Trophoblast cell (in vitro differentiated cells and primary cell): ENCODE measurements at regions not wholly inside any gene's neighbourhood (a gene's known extent, or its start where the extent isn't known, plus 50 kb on each side); places are given as distances from the start of the nearest gene placed in this dataset.

ENCODE experiments used
- DNase-seq, 2 donors: peaks; one replicate each; pipeline ENCODE4 v3.0.0-alpha.2; 2016
- H2AFZ ChIP-seq: 2 replicates; pipeline ENCODE4 v1.6.1; 2013; ENCODE audit warnings: low read length, moderate library complexity, mild to moderate bottlenecking; ENCODE audit not compliant: insufficient read depth, poor library complexity
- H2AK5ac ChIP-seq: 2 replicates; pipeline ENCODE4 v1.6.1; 2013; ENCODE audit warnings: mild to moderate bottlenecking, low read length
- H2BK120ac ChIP-seq: 2 replicates; pipeline ENCODE4 v1.6.1; 2013; ENCODE audit warnings: low read length, mild to moderate bottlenecking, moderate library complexity; ENCODE audit not compliant: insufficient read depth, poor library complexity
- H2BK12ac ChIP-seq: 2 replicates; pipeline ENCODE4 v1.6.1; 2013; ENCODE audit warnings: mild to moderate bottlenecking, low read length, moderate library complexity
- H2BK5ac ChIP-seq: 2 replicates; pipeline ENCODE4 v1.6.1; 2013; ENCODE audit warnings: low read length, low read depth, moderate library complexity, mild to moderate bottlenecking; ENCODE audit not compliant: poor library complexity
- H3K14ac ChIP-seq: 2 replicates; pipeline ENCODE4 v1.6.1; 2013; ENCODE audit warnings: mild to moderate bottlenecking, low read length
- H3K18ac ChIP-seq: 2 replicates; pipeline ENCODE4 v1.6.1; 2013; ENCODE audit warnings: mild to moderate bottlenecking, low read length
- H3K23ac ChIP-seq: 2 replicates; pipeline ENCODE4 v1.6.1; 2013; ENCODE audit warnings: low read length
- H3K27ac ChIP-seq: 2 replicates; pipeline ENCODE4 v1.5.1; 2013; ENCODE audit warnings: low read depth, mild to moderate bottlenecking, inconsistent platforms, low read length, moderate library complexity
- H3K27me3 ChIP-seq: 2 replicates; pipeline ENCODE4 v1.6.1; 2013; ENCODE audit warnings: inconsistent platforms, mild to moderate bottlenecking, low read length, moderate library complexity; ENCODE audit not compliant: insufficient read depth
- H3K36me3 ChIP-seq, 2 experiments: 1 replicate in 1 of 2; 2 replicates in 1 of 2; pipeline ENCODE4 v1.6.1; 2013; ENCODE audit warnings: low read length in 2 of 2, mild to moderate bottlenecking in 2 of 2, moderate library complexity in 1 of 2; ENCODE audit not compliant: insufficient read depth in 2 of 2, control insufficient read depth in 1 of 2
- H3K4ac ChIP-seq: 2 replicates; pipeline ENCODE4 v1.6.1; 2013; ENCODE audit warnings: low read depth, mild to moderate bottlenecking, low read length, moderate library complexity
- H3K4me1 ChIP-seq, 2 experiments: 1 replicate in 1 of 2; 2 replicates in 1 of 2; pipeline ENCODE4 v1.6.1; 2013; ENCODE audit warnings: low read length in 2 of 2, mild to moderate bottlenecking in 2 of 2, moderate library complexity in 1 of 2; ENCODE audit not compliant: insufficient read depth in 2 of 2, control insufficient read depth in 1 of 2
- H3K4me2 ChIP-seq: 2 replicates; pipeline ENCODE4 v1.6.1; 2013; ENCODE audit warnings: inconsistent platforms, mild to moderate bottlenecking, low read length, moderate library complexity
- H3K4me3 ChIP-seq: 2 replicates; pipeline ENCODE4 v1.5.1; 2013; ENCODE audit warnings: mild to moderate bottlenecking, low read depth, low read length, inconsistent platforms
- H3K79me1 ChIP-seq: one replicate; pipeline ENCODE4 v1.6.1; 2013; ENCODE audit warnings: low read length
- H3K79me2 ChIP-seq: 2 replicates; pipeline ENCODE4 v1.6.1; 2013; ENCODE audit warnings: low read length, mild to moderate bottlenecking; ENCODE audit not compliant: control insufficient read depth, insufficient read depth, poor library complexity
- H3K9ac ChIP-seq: 2 replicates; pipeline ENCODE4 v1.6.1; 2013; ENCODE audit warnings: mild to moderate bottlenecking, low read length
- H3K9me3 ChIP-seq: 2 replicates; pipeline ENCODE4 v1.6.1; 2013; ENCODE audit warnings: low read depth, mild to moderate bottlenecking, control low read depth, inconsistent platforms, low read length; ENCODE audit not compliant: insufficient read depth
- H4K12ac ChIP-seq: 2 replicates; pipeline ENCODE4 v1.6.1; 2013; ENCODE audit warnings: low read depth, mild to moderate bottlenecking, low read length, moderate library complexity
- H4K8ac ChIP-seq: 2 replicates; pipeline ENCODE4 v1.6.1; 2013; ENCODE audit warnings: low read depth, mild to moderate bottlenecking, low read length, moderate library complexity
- H4K91ac ChIP-seq: one replicate; pipeline ENCODE4 v1.6.1; 2013; ENCODE audit warnings: low read depth, mild to moderate bottlenecking, low read length, moderate library complexity
- WGBS: extraction: QIAGEN DNeasy Blood & Tissue Kit; methylation state at CpG from one replicate; pipeline ENCODE4 v1.1.7; 2013; ENCODE audit warnings: missing lambda C conversion rate; ENCODE audit not compliant: insufficient read length, insufficient coverage; ENCODE audit errors: extremely low coverage; 5-methylcytosine and 5-hydroxymethylcytosine counted together

DNA sequence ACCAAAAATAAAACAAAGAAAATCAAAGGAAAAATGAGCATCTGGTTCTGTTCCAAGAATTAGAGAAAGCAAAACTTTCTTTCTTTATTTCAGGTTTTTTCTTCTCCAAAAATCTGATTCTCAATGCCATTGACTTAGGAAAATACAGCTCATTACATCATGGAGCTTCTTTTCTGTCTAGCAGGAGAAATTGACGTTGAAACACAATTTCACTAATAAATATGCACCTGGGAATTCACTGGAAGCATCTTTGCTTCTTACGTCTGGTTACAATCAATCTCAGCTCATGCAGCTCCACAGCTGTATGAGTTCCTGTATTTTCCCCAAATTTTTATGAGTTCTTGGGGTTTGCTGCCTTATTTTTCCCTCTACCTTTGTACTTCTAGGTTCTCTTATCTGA lies 1568.6 kb upstream of the GOT2 start:
- H2BK12ac ChIP-seq: no peak overlapping the region
- H4K8ac ChIP-seq: no peak overlapping the region
- H3K27ac ChIP-seq: no peak overlapping the region
- H3K23ac ChIP-seq: no peak overlapping the region
- H2BK5ac ChIP-seq: no peak overlapping the region
- H3K9me3 ChIP-seq: no peaks in the 10 kb centered on the region
- no peaks in the 10 kb centered on the region for H3K36me3 ChIP-seq
- H3K4me1 ChIP-seq: no peaks in the 10 kb centered on the region
- no peaks in the 10 kb centered on the region for H3K27me3 ChIP-seq
- no peak overlapping the region for H3K4ac ChIP-seq
- DNase-seq: no peak
- H4K12ac ChIP-seq: no peak overlapping the region
- H3K4me2 ChIP-seq: no peak overlapping the region
- H3K9ac ChIP-seq: no peak overlapping the region
- no peak overlapping the region for H4K91ac ChIP-seq
- H3K79me1 ChIP-seq: no peaks in the 10 kb centered on the region
- no CpG with 5 or more reads among the region's 2 CpGs for WGBS
- H3K14ac ChIP-seq: no peak overlapping the region
- no peak overlapping the region for H2AFZ ChIP-seq
- no peak overlapping the region for H3K18ac ChIP-seq
- H3K4me3 ChIP-seq: no peak overlapping the region
- no peak overlapping the region for H2BK120ac ChIP-seq
- H2AK5ac ChIP-seq: no peak overlapping the region
- H3K79me2 ChIP-seq: no peaks in the 10 kb centered on the region

DNA sequence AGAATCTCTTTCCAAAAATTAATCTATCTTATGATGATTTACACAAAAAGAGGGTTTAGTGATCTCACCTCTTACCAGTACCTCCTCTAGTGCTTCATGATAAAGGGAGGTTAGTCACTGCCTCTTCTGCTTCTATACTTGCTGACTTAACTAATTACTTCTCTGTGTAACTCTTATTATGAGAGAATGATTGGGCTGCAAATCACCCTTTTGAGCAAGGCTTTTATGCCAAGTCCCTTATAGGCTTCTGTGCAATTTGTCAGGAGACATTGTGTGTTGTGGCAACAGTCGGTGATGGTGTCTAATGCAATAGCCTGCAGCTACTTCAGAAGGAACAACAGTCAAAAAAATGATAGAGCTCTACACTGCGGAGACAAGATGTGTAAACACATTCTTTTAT lies 1568.1 kb upstream of the GOT2 start:
- Histone ChIP-seq H3K4ac (no peak overlapping the region), H2AK5ac (no peak overlapping the region), H3K79me1 (no peaks in the 10 kb centered on the region), H3K23ac (no peak overlapping the region), H4K91ac (no peak overlapping the region), H2BK12ac (no peak overlapping the region), H3K18ac (no peak overlapping the region), H3K4me2 (no peak overlapping the region), H2BK120ac (no peak overlapping the region), H3K9ac (no peak overlapping the region), H3K36me3 (no peaks in the 10 kb centered on the region), H3K14ac (no peak overlapping the region), H2BK5ac (no peak overlapping the region), H3K79me2 (no peaks in the 10 kb centered on the region), H2AFZ (no peak overlapping the region), H4K8ac (no peak overlapping the region), H4K12ac (no peak overlapping the region), H3K27me3 (no peaks in the 10 kb centered on the region), H3K4me1 (no peaks in the 10 kb centered on the region), H3K4me3 (no peak overlapping the region), H3K9me3 (no peaks in the 10 kb centered on the region), H3K27ac (no peak overlapping the region)
- no peak for DNase-seq
- whole genome bisulfite sequencing: no CpG with 5 or more reads among the region's 2 CpGs

DNA sequence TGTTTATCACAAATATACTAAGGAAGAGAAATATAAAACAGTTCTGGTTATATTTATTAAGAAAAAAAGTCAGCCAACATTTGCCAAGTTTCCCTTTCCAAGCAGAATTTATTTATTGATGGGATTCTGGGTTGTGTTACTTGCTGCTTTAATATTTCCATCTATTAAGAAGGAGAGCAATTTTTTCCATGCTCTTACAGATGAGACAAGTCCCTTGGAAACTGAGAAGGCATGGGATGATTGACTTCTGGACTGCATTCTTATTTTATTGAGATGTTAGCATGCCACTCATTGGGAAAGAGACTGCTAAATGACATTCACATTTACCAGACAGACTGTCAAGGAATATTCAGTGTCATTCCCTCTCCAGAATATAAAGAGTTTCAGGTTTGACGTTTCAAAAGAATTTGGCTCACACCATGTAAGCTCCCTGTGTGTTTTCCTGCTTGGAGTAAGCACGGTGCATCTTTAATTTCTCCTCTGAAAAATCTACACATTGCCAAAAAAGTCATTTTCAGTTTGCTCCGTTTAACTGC lies 1565.2 kb upstream of the GOT2 start:
- no peaks in the 10 kb centered on the region for H3K79me2 ChIP-seq
- H4K12ac ChIP-seq: no peak overlapping the region
- no peak overlapping the region for H4K91ac ChIP-seq
- H3K79me1 ChIP-seq: no peaks in the 10 kb centered on the region
- no peak overlapping the region for H3K23ac ChIP-seq
- no peaks in the 10 kb centered on the region for H3K36me3 ChIP-seq
- H3K9ac ChIP-seq: no peak overlapping the region
- no CpG with 5 or more reads among the region's 3 CpGs for WGBS
- H3K18ac ChIP-seq: no peak overlapping the region
- H2AK5ac ChIP-seq: no peak overlapping the region
- no peaks in the 10 kb centered on the region for H3K4me1 ChIP-seq
- no peak overlapping the region for H3K4ac ChIP-seq
- no peaks in the 10 kb centered on the region for H3K9me3 ChIP-seq
- no peak overlapping the region for H2BK12ac ChIP-seq
- H4K8ac ChIP-seq: no peak overlapping the region
- no peak overlapping the region for H2BK120ac ChIP-seq
- H3K4me2 ChIP-seq: no peak overlapping the region
- DNase-seq: no peak
- no peak overlapping the region for H3K27ac ChIP-seq
- no peak overlapping the region for H3K14ac ChIP-seq
- H3K4me3 ChIP-seq: no peak overlapping the region
- no peak overlapping the region for H2BK5ac ChIP-seq
- H2AFZ ChIP-seq: no peak overlapping the region
- H3K27me3 ChIP-seq: no peaks in the 10 kb centered on the region

DNA sequence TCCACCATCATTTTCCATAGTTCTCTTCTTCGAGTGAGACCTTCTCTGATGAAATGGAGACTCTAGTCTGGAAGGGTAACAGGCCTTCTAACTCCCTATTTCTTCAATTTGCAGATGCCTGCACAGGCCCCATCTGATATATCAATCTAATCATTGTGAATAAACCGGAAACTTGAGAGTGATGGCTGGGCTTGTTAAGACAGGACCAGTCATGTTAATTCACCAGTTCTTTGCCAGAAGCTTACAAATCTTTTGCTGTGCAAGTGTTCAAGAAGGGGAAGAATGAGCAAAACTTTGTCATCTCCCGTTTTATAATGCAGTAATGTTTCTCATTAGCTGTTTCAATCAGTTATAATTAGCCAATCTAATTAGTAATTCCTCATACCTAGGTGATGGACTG lies 1561.3 kb upstream of the GOT2 start:
- no peak overlapping the region for H2BK5ac ChIP-seq
- H3K27ac ChIP-seq: no peak overlapping the region
- H3K79me2 ChIP-seq: no peaks in the 10 kb centered on the region
- no peak overlapping the region for H2AK5ac ChIP-seq
- no peak overlapping the region for H2BK120ac ChIP-seq
- H3K23ac ChIP-seq: no peak overlapping the region
- H3K36me3 ChIP-seq: no peaks in the 10 kb centered on the region
- H3K79me1 ChIP-seq: no peaks in the 10 kb centered on the region
- H2BK12ac ChIP-seq: no peak overlapping the region
- no CpG with 5 or more reads among the region's 3 CpGs for WGBS
- no peaks in the 10 kb centered on the region for H3K9me3 ChIP-seq
- H4K8ac ChIP-seq: no peak overlapping the region
- H3K4me1 ChIP-seq: no peaks in the 10 kb centered on the region
- no peak overlapping the region for H3K18ac ChIP-seq
- no peak overlapping the region for H2AFZ ChIP-seq
- H4K91ac ChIP-seq: no peak overlapping the region
- no peak overlapping the region for H3K4ac ChIP-seq
- no peaks in the 10 kb centered on the region for H3K27me3 ChIP-seq
- no peak overlapping the region for H3K4me2 ChIP-seq
- H3K9ac ChIP-seq: no peak overlapping the region
- H3K14ac ChIP-seq: no peak overlapping the region
- H3K4me3 ChIP-seq: no peak overlapping the region
- no peak overlapping the region for H4K12ac ChIP-seq
- DNase-seq: no peak
